Endometrial microvascular endothelial cells (primary cell): ENCODE measurements at regions not wholly inside any gene's neighbourhood (a gene's known extent, or its start where the extent isn't known, plus 50 kb on each side); places are given as distances from the start of the nearest gene placed in this dataset.

Experiments
- in situ Hi-C: cut with HindIII; loops from 2 replicates; pipeline ENCODE4 v1.10.0; 2017; ENCODE audit warnings: low sequenced_read_pairs, low pct_unique_long_range_greater_than_20kb; ENCODE audit errors: inconsistent ontology term

- in situ Hi-C loops, result no loop called here
Measured at GRCh38 chr11:45597097-45597496, 68.3 kb downstream of the CHST1 start.

GRCh38 chr11:45596571-45596970, 68.9 kb downstream of the CHST1 start:
- in situ Hi-C loops, result no loop called here

- in situ Hi-C loops, result no loop called here
Measured at GRCh38 chr11:45593992-45594391, 71.4 kb downstream of the CHST1 start.

- in situ Hi-C loops, result no loop called here
Measured at GRCh38 chr11:45592636-45593035, 72.8 kb downstream of the CHST1 start.

GRCh38 chr11:45590743-45591142, 74.7 kb downstream of the CHST1 start:
- in situ Hi-C loops, result no loop called here

GRCh38 chr11:45585205-45585604, 80.2 kb downstream of the CHST1 start:
- in situ Hi-C loops, result no loop called here

- in situ Hi-C loops, result no loop called here
Measured at GRCh38 chr11:45583981-45584566, 81.3 kb downstream of the CHST1 start.

- in situ Hi-C loops, result no loop called here
Measured at GRCh38 chr11:45580399-45580798, 85.0 kb downstream of the CHST1 start.

GRCh38 chr11:45578316-45578715, 87.1 kb downstream of the CHST1 start:
- in situ Hi-C loops, result no loop called here

GRCh38 chr11:45577752-45578151, 87.7 kb downstream of the CHST1 start:
- in situ Hi-C loops, result no loop called here

GRCh38 chr11:45576461-45577215, 88.8 kb downstream of the CHST1 start:
- in situ Hi-C loops, result no loop called here

GRCh38 chr11:45573728-45574127, 91.7 kb downstream of the CHST1 start:
- in situ Hi-C loops, result no loop called here

GRCh38 chr11:45572354-45573123, 92.9 kb downstream of the CHST1 start:
- in situ Hi-C loops, result no loop called here

GRCh38 chr11:45569776-45570175, 95.6 kb downstream of the CHST1 start:
- in situ Hi-C loops, result no loop called here

GRCh38 chr11:45568049-45568448, 97.4 kb downstream of the CHST1 start:
- in situ Hi-C loops, result no loop called here

- in situ Hi-C loops, result no loop called here
Measured at GRCh38 chr11:45565446-45565988, 99.9 kb downstream of the CHST1 start.

GRCh38 chr11:45563810-45564209, 101.6 kb downstream of the CHST1 start:
- in situ Hi-C loops, result no loop called here

GRCh38 chr11:45563171-45563570, 102.3 kb downstream of the CHST1 start:
- in situ Hi-C loops, result no loop called here

- in situ Hi-C loops, result no loop called here
Measured at GRCh38 chr11:45560913-45561281, 104.5 kb downstream of the CHST1 start.
